ES-I3 (cell line): ENCODE measurements at regions not wholly inside any gene's neighbourhood (a gene's known extent, or its start where the extent isn't known, plus 50 kb on each side); places are given as distances from the start of the nearest gene placed in this dataset.

Experiments
- H3K36me3 ChIP-seq: 2 replicates; pipeline ENCODE4 v1.6.1; 2013; ENCODE audit warnings: mild to moderate bottlenecking, low read length, control low read depth, moderate library complexity; ENCODE audit not compliant: insufficient read depth
- H3K4me1 ChIP-seq: 2 replicates; pipeline ENCODE4 v1.6.1; 2013; ENCODE audit warnings: mild to moderate bottlenecking, control low read depth, low read length; ENCODE audit not compliant: insufficient read depth
- H3K9ac ChIP-seq: 2 replicates; pipeline ENCODE4 v1.6.1; 2013; ENCODE audit warnings: low read depth, mild to moderate bottlenecking, low read length, moderate library complexity
- H3K9me3 ChIP-seq: 2 replicates; pipeline ENCODE4 v1.6.1; 2013; ENCODE audit warnings: mild to moderate bottlenecking, low read length, moderate library complexity; ENCODE audit not compliant: control insufficient read depth, insufficient read depth

GRCh38 chr3:157746391-157746790 lies 243.2 kb upstream of the VEPH1 start:
- Histone ChIP-seq H3K9me3 (no peaks in the 10 kb centered on the region), H3K36me3 (no peaks in the 10 kb centered on the region), H3K9ac (no peak overlapping the region), H3K4me1 (no peaks in the 10 kb centered on the region)

- no peaks in the 10 kb centered on the region for H3K36me3 ChIP-seq
- no peak overlapping the region for H3K9ac ChIP-seq
- no peaks in the 10 kb centered on the region for H3K4me1 ChIP-seq
- no peaks in the 10 kb centered on the region for H3K9me3 ChIP-seq
Observed at GRCh38 chr3:157741607-157742006, 238.4 kb upstream of the VEPH1 start.

- Histone ChIP-seq H3K9me3 (no peaks in the 10 kb centered on the region), H3K9ac (no peak overlapping the region), H3K4me1 (no peaks in the 10 kb centered on the region), H3K36me3 (no peaks in the 10 kb centered on the region)
Observed at GRCh38 chr3:157738441-157738840, 235.2 kb upstream of the VEPH1 start.

GRCh38 chr3:157718800-157719199 lies 215.6 kb upstream of the VEPH1 start:
- Histone ChIP-seq H3K36me3 (no peaks in the 10 kb centered on the region), H3K9ac (no peak overlapping the region), H3K9me3 (peaks cover 3% of the 10 kb centered on the region; the same call in 1 of the 2 replicates), H3K4me1 (no peaks in the 10 kb centered on the region)

GRCh38 chr3:157713101-157713500 lies 209.9 kb upstream of the VEPH1 start:
- Histone ChIP-seq H3K4me1 (no peaks in the 10 kb centered on the region), H3K9ac (no peak overlapping the region), H3K9me3 (no peaks in the 10 kb centered on the region)

GRCh38 chr3:157705258-157705657 lies 202.0 kb upstream of the VEPH1 start:
- Histone ChIP-seq H3K9me3 (no peaks in the 10 kb centered on the region), H3K9ac (no peak overlapping the region), H3K4me1 (no peaks in the 10 kb centered on the region), H3K36me3 (no peaks in the 10 kb centered on the region)

More at GRCh38 chr3:157713101-157713500, 209.9 kb upstream of the VEPH1 start:
- H3K36me3 ChIP-seq, result no peaks in the 10 kb centered on the region

- Histone ChIP-seq H3K9ac (no peak overlapping the region), H3K9me3 (no peaks in the 10 kb centered on the region), H3K36me3 (no peaks in the 10 kb centered on the region), H3K4me1 (no peaks in the 10 kb centered on the region)
Observed at GRCh38 chr3:157700405-157700804, 197.2 kb upstream of the VEPH1 start.

GRCh38 chr3:157695586-157695985 lies 192.4 kb upstream of the VEPH1 start:
- Histone ChIP-seq H3K4me1 (no peaks in the 10 kb centered on the region), H3K9ac (no peak overlapping the region), H3K9me3 (no peaks in the 10 kb centered on the region), H3K36me3 (no peaks in the 10 kb centered on the region)

GRCh38 chr3:157695103-157695502 lies 191.9 kb upstream of the VEPH1 start:
- no peaks in the 10 kb centered on the region for H3K36me3 ChIP-seq
- no peak overlapping the region for H3K9ac ChIP-seq
- no peaks in the 10 kb centered on the region for H3K9me3 ChIP-seq
- no peaks in the 10 kb centered on the region for H3K4me1 ChIP-seq

- Histone ChIP-seq H3K9me3 (no peaks in the 10 kb centered on the region), H3K4me1 (no peaks in the 10 kb centered on the region), H3K36me3 (no peaks in the 10 kb centered on the region), H3K9ac (no peak overlapping the region)
Observed at GRCh38 chr3:157693762-157694161, 190.5 kb upstream of the VEPH1 start.

- Histone ChIP-seq H3K36me3 (no peaks in the 10 kb centered on the region), H3K4me1 (no peaks in the 10 kb centered on the region), H3K9me3 (no peaks in the 10 kb centered on the region), H3K9ac (no peak overlapping the region)
Observed at GRCh38 chr3:157692468-157692867, 189.3 kb upstream of the VEPH1 start.

- H3K9ac ChIP-seq, result no peak overlapping the region
Observed at GRCh38 chr3:157683668-157684067, 180.5 kb upstream of the VEPH1 start.

GRCh38 chr3:157672061-157672460 lies 168.8 kb upstream of the VEPH1 start:
- no peaks in the 10 kb centered on the region for H3K36me3 ChIP-seq
- no peak overlapping the region for H3K9ac ChIP-seq
- no peaks in the 10 kb centered on the region for H3K4me1 ChIP-seq
- no peaks in the 10 kb centered on the region for H3K9me3 ChIP-seq

More at GRCh38 chr3:157683668-157684067, 180.5 kb upstream of the VEPH1 start:
- H3K9me3 ChIP-seq, result no peaks in the 10 kb centered on the region
- H3K36me3 ChIP-seq, result no peaks in the 10 kb centered on the region
- H3K4me1 ChIP-seq, result no peaks in the 10 kb centered on the region

- H3K9me3 ChIP-seq, result no peaks in the 10 kb centered on the region
- no peaks in the 10 kb centered on the region for H3K4me1 ChIP-seq
- no peak overlapping the region for H3K9ac ChIP-seq
Observed at GRCh38 chr3:157671656-157672055, 168.4 kb upstream of the VEPH1 start.

GRCh38 chr3:157669416-157669815 lies 166.2 kb upstream of the VEPH1 start:
- Histone ChIP-seq H3K9ac (no peak overlapping the region), H3K9me3 (no peaks in the 10 kb centered on the region), H3K36me3 (no peaks in the 10 kb centered on the region), H3K4me1 (no peaks in the 10 kb centered on the region)

More at GRCh38 chr3:157671656-157672055, 168.4 kb upstream of the VEPH1 start:
- no peaks in the 10 kb centered on the region for H3K36me3 ChIP-seq

GRCh38 chr3:157667493-157667892 lies 164.3 kb upstream of the VEPH1 start:
- Histone ChIP-seq H3K4me1 (no peaks in the 10 kb centered on the region), H3K36me3 (no peaks in the 10 kb centered on the region), H3K9ac (no peak overlapping the region), H3K9me3 (no peaks in the 10 kb centered on the region)
